GM23338 (cell line): ENCODE measurements at regions not wholly inside any gene's neighbourhood (a gene's known extent, or its start where the extent isn't known, plus 50 kb on each side); places are given as distances from the start of the nearest gene placed in this dataset.

Experiments used
- ATAC-seq: fragments of 200-7000 bp; cut with Tn5 transposase; 3 replicates; pipeline ENCODE4 v1.9.1; 2020
- DNase-seq: peaks from one replicate; pipeline ENCODE4 v3.0.0-alpha.2; 2015; ENCODE audit warnings: low spot score
- H2AFZ ChIP-seq: fragments of 200-600 bp; sonication (generic); 2 replicates; pipeline ENCODE4 v1.8.0; 2016; ENCODE audit warnings: antibody characterized with exemption, mild to moderate bottlenecking, moderate library complexity
- H3F3A ChIP-seq: fragments of 200-600 bp; sonication (generic); replicated peaks from 2 replicates; pipeline ENCODE4 v1.8.0; 2017; ENCODE audit warnings: antibody characterized with exemption, mixed run types, low read depth
- H3K27ac ChIP-seq: fragments of 200-600 bp; sonication (generic); 2 replicates; pipeline ENCODE4 v1.6.1; 2016; ENCODE audit warnings: low read depth
- H3K27me3 ChIP-seq: fragments of 200-600 bp; sonication (generic); 2 replicates; pipeline ENCODE4 v1.8.0; 2016; ENCODE audit warnings: mild to moderate bottlenecking, mixed run types, moderate library complexity; ENCODE audit not compliant: insufficient read depth
- H3K36me3 ChIP-seq: fragments of 200-600 bp; sonication (generic); 2 replicates; pipeline ENCODE4 v1.8.0; 2016; ENCODE audit warnings: mild to moderate bottlenecking; ENCODE audit not compliant: insufficient read depth
- H3K4me1 ChIP-seq: fragments of 200-600 bp; sonication (generic); 2 replicates; pipeline ENCODE4 v1.8.0; 2016; ENCODE audit warnings: mild to moderate bottlenecking, moderate library complexity; ENCODE audit not compliant: insufficient read depth
- H3K4me2 ChIP-seq: fragments of 200-600 bp; sonication (generic); 2 replicates; pipeline ENCODE4 v1.7.1; 2017; ENCODE audit warnings: mixed run types
- H3K4me3 ChIP-seq: fragments of 200-600 bp; sonication (generic); 2 replicates; pipeline ENCODE4 v1.6.1; 2016; ENCODE audit warnings: mixed run types
- H3K79me2 ChIP-seq: fragments of 200-600 bp; sonication (generic); replicated peaks from 2 replicates; pipeline ENCODE4 v1.8.0; 2017; ENCODE audit warnings: mild to moderate bottlenecking; ENCODE audit not compliant: insufficient read depth
- H3K9me2 ChIP-seq: fragments of 200-600 bp; sonication (generic); 2 replicates; pipeline ENCODE4 v1.8.0; 2017; ENCODE audit not compliant: insufficient read depth
- H4K20me1 ChIP-seq: fragments of 200-600 bp; sonication (generic); replicated peaks from 2 replicates; pipeline ENCODE4 v1.8.0; 2017; ENCODE audit warnings: mild to moderate bottlenecking; ENCODE audit not compliant: insufficient read depth
- H3K27ac Mint-ChIP-seq: 2 replicates; pipeline ENCODE4 v1.8.0; 2020; ENCODE audit warnings: inconsistent platforms, mild to moderate bottlenecking, moderate library complexity, mixed read lengths
- H3K27me3 Mint-ChIP-seq: 3 replicates; pipeline ENCODE4 v1.8.0; 2022; ENCODE audit warnings: low read depth, mild to moderate bottlenecking, moderate library complexity, mixed read lengths, inconsistent platforms; ENCODE audit not compliant: insufficient read depth, poor library complexity
- H3K36me3 Mint-ChIP-seq: 3 replicates; pipeline ENCODE4 v1.8.0; 2021; ENCODE audit warnings: low read depth, mild to moderate bottlenecking, inconsistent platforms, moderate library complexity, mixed read lengths
- H3K4me1 Mint-ChIP-seq: 3 replicates; pipeline ENCODE4 v1.8.0; 2020; ENCODE audit warnings: mild to moderate bottlenecking, inconsistent platforms, mixed read lengths
- H3K4me3 Mint-ChIP-seq: 3 replicates; pipeline ENCODE4 v1.8.0; 2021; ENCODE audit warnings: moderate library complexity, mild to moderate bottlenecking, inconsistent platforms, mixed read lengths
- H3K9me3 Mint-ChIP-seq: 3 replicates; pipeline ENCODE4 v1.8.0; 2020; ENCODE audit warnings: moderate library complexity, mild to moderate bottlenecking, inconsistent platforms, mixed read lengths
- CREB1 ChIP-seq: fragments of 250-450 bp; sonication (Bioruptor Pico); IDR thresholded peaks from 2 replicates; pipeline ENCODE4 v1.5.0; 2020; ENCODE audit warnings: low read depth, mild to moderate bottlenecking, moderate library complexity
- CTCF ChIP-seq, 2 experiments: fragments of 200-600 bp in 1 of 2; sonication (generic) in 1 of 2; conservative IDR thresholded peaks; 2 replicates each; pipeline versions ENCODE4 v1.5.1 to v1.6.1; 2016 to 2017; ENCODE audit warnings: antibody characterized with exemption in 2 of 2, low read depth in 2 of 2, mild to moderate bottlenecking in 2 of 2, moderate library complexity in 1 of 2
- ETS1 ChIP-seq: IDR thresholded peaks from 2 replicates; pipeline ENCODE4 v1.6.1; 2016; ENCODE audit warnings: antibody characterized with exemption
- EZH2 ChIP-seq: fragments of 200-600 bp; sonication (generic); IDR thresholded peaks from one replicate; pipeline ENCODE4 v1.8.0; 2017; ENCODE audit warnings: antibody characterized with exemption, mild to moderate bottlenecking, low read depth; ENCODE audit not compliant: unreplicated experiment
- EZH2phosphoT487 ChIP-seq: fragments of 200-600 bp; sonication (generic); IDR thresholded peaks from one replicate; pipeline ENCODE4 v1.8.1; 2018; ENCODE audit warnings: antibody characterized with exemption; ENCODE audit not compliant: unreplicated experiment
- JUNB ChIP-seq: IDR thresholded peaks from one replicate; pipeline ENCODE4 v1.6.1; 2016; ENCODE audit warnings: antibody characterized with exemption; ENCODE audit not compliant: unreplicated experiment
- NANOG ChIP-seq: IDR thresholded peaks from 2 replicates; pipeline ENCODE4 v1.6.1; 2016; ENCODE audit warnings: antibody characterized with exemption, borderline replicate concordance
- POLR2AphosphoS5 ChIP-seq: IDR thresholded peaks from 2 replicates; pipeline ENCODE4 v1.6.1; 2016; ENCODE audit warnings: antibody characterized with exemption, low read depth
- REST ChIP-seq: IDR thresholded peaks from one replicate; pipeline ENCODE4 v1.6.1; 2018; ENCODE audit warnings: antibody characterized with exemption; ENCODE audit not compliant: unreplicated experiment
- STAT1 ChIP-seq: IDR thresholded peaks from one replicate; pipeline ENCODE4 v1.6.1; 2016; ENCODE audit warnings: antibody characterized with exemption; ENCODE audit not compliant: unreplicated experiment
- ZNF114 ChIP-seq: fragments of 250-450 bp; sonication (Bioruptor Pico); IDR thresholded peaks from 2 replicates; pipeline ENCODE4 v1.5.0; 2020; ENCODE audit warnings: mild to moderate bottlenecking, moderate library complexity
- ZNF331 ChIP-seq: fragments of 250-450 bp; sonication (Bioruptor Pico); IDR thresholded peaks from 2 replicates; pipeline ENCODE4 v1.5.0; 2020; ENCODE audit warnings: low read depth, mild to moderate bottlenecking, moderate library complexity
- ZNF462 ChIP-seq: fragments of 250-450 bp; sonication (Bioruptor Pico); IDR thresholded peaks from 2 replicates; pipeline ENCODE4 v1.5.0; 2020; ENCODE audit warnings: mild to moderate bottlenecking, moderate library complexity

- Histone ChIP-seq H3K4me2 (no peak overlapping the region), H3K9me2 (0 out of 2 replicates have a peak, but pooled peaks cover 2% of the 10 kb centered on the region), H3K4me3 (no peak overlapping the region), H3K79me2 (no peaks in the 10 kb centered on the region), H3K27ac (no peak overlapping the region), H3K36me3 (no peaks in the 10 kb centered on the region), H2AFZ (no peak overlapping the region), H3K27me3 (peaks cover 99% of the 10 kb centered on the region), H4K20me1 (no peaks in the 10 kb centered on the region), H3K4me1 (no peaks in the 10 kb centered on the region), H3F3A (no peaks in the 10 kb centered on the region)
- Mint-ChIP-seq H3K27me3 (peaks cover 66% of the 10 kb centered on the region), H3K36me3 (no peaks in the 10 kb centered on the region), H3K4me1 (peaks cover 3% of the 10 kb centered on the region; the same call in 1 of the 3 replicates), H3K4me3 (no peak overlapping the region), H3K9me3 (no peaks in the 10 kb centered on the region), H3K27ac (no peak overlapping the region)
- DNase-seq (no peak), ATAC-seq (no peak)
- no peak for TF ChIP-seq CTCF (conservative IDR thresholded peaks at IDR 0.05; ENCODE audit: low read depth in 2 of 2)
- no peak for TF ChIP-seq ZNF331 (CRISPR knock-in tag)
- no peak for TF ChIP-seq CREB1 (CRISPR knock-in tag)
- no peak for TF ChIP-seq ZNF462 (CRISPR knock-in tag)
- TF ChIP-seq STAT1 = no peak
- no peak for TF ChIP-seq EZH2phosphoT487
- no peak for TF ChIP-seq JUNB
- TF ChIP-seq NANOG = no peak
- no peak for TF ChIP-seq ETS1
- no peak for TF ChIP-seq POLR2AphosphoS5
- no peak for TF ChIP-seq EZH2
- no peak for TF ChIP-seq REST
- no peak for TF ChIP-seq ZNF114 (CRISPR knock-in tag)
These were observed 70.7 kb upstream of the IGLL5 start for GRCh38 chr22:22816766-22817410.
